Activated T-helper 1 cell treated with anti-CD3 and anti-CD28 coated beads, Interleukin-12 subunit alpha, Interleukin-12 subunit beta, Interleukin-2, Interleukin-4 antibody, amounts not matched to agents 30 ng/mL and 10 ng/mL and 1 ng/mL, durations not matched to agents 14 hours and 24 hours and 36 hours (primary cell): ENCODE measurements at regions not wholly inside any gene's neighbourhood (a gene's known extent, or its start where the extent isn't known, plus 50 kb on each side); places are given as distances from the start of the nearest gene placed in this dataset.
"Not testable (repeated sequence)": the region's sequence is repeated elsewhere in the genome, so short reads cannot be mapped to it uniquely, and the experiment has no call there.

Source experiments
- DNase-seq: peaks from one replicate; pipeline ENCODE4 v3.0.0; 2021; ENCODE audit warnings: low spot score
- H3K27ac Mint-ChIP-seq: one replicate; pipeline ENCODE4 v1.8.0; 2021; ENCODE audit warnings: mild to moderate bottlenecking, mixed read lengths
- H3K27me3 Mint-ChIP-seq: one replicate; pipeline ENCODE4 v1.8.0; 2022; ENCODE audit warnings: mild to moderate bottlenecking, moderate library complexity, mixed read lengths; ENCODE audit not compliant: insufficient read depth
- H3K36me3 Mint-ChIP-seq: one replicate; pipeline ENCODE4 v1.8.0; 2021; ENCODE audit warnings: low read depth, mixed read lengths
- H3K4me1 Mint-ChIP-seq: one replicate; pipeline ENCODE4 v1.8.0; 2021; ENCODE audit warnings: low read depth, mixed read lengths
- H3K4me3 Mint-ChIP-seq: one replicate; pipeline ENCODE4 v1.8.0; 2021; ENCODE audit warnings: mild to moderate bottlenecking, moderate library complexity, mixed read lengths
- H3K9me3 Mint-ChIP-seq: one replicate; pipeline ENCODE4 v1.8.0; 2021; ENCODE audit warnings: mixed read lengths
- intact Hi-C: fragments of 100-400 bp; cut with micrococcal nuclease; formaldehyde crosslinking; loops from one replicate; pipeline ENCODE4 v1.15.1; 2024

DNA sequence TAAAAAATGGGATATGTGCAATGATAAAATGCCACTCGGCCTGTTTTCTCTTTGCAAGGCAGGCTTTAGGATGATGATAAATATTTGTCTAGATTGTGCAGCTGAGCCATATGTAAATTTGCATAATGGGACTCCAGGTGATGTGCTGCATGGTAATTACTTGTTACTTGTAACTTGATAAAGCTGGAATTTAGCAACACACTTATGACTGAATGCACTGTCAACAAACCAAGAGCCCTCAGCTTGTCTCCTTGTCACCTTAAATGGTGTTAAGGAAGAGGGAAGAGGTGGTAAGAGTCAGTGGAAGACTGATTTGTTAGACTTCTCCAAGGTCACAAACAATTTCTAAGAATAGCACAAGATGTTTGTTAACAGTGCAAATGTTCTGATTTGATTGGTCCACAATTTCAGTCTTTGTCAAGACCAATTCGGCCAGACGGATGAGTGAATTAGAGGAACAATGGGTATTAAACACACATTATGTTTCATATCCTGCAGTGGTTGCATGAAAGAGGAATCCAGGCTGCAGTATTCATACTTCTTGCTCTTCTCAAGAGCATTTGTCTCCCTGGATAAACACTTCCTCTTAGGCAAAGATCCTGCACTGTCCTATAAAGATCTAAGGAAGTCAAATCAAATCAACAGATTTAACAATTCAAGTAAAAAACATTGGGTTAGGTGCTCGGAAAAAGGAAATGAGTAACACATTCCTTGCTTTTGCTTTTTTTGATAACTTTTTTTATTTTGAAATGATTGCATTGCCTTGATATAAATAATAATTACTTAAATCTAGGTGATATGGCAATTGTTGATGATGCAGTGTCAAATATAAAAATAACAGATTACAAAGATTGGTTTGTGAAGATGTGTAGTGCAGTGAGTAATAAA is 448.3 kb upstream of the DDI1 start:
- no peak overlapping the region for H3K4me3 Mint-ChIP-seq
- intact Hi-C loops, result no loop called here
- no peaks in the 10 kb centered on the region for H3K4me1 Mint-ChIP-seq
- no peaks in the 10 kb centered on the region for H3K36me3 Mint-ChIP-seq
- H3K27ac Mint-ChIP-seq, result no peak overlapping the region
- no peak for DNase-seq
- no peaks in the 10 kb centered on the region for H3K9me3 Mint-ChIP-seq
- no peaks in the 10 kb centered on the region for H3K27me3 Mint-ChIP-seq

DNA sequence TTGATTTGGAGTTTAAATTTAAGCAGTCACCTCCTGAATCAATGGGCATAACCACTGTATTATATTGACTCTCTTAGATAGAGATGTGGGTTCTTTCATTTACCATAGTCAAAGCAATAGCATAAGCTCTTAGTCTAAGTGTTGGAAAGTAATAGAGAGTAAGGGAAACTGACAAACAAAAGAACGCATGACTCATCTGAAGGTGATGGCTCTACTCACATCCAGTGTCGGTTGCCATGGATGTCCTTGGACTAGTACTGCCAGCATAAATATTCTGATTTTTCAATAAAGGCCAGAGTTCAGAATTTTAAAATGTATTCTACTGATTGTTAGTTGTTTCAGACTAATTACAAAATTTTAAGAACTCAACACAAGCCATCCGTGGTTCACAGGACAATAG is 444.9 kb upstream of the DDI1 start:
- Mint-ChIP-seq H3K27me3 (peaks cover 2% of the 10 kb centered on the region), H3K4me3 (no peak overlapping the region), H3K36me3 (no peaks in the 10 kb centered on the region), H3K4me1 (no peaks in the 10 kb centered on the region), H3K27ac (no peak overlapping the region), H3K9me3 (no peaks in the 10 kb centered on the region)
- no peak for DNase-seq
- intact Hi-C loops, result no loop called here

DNA sequence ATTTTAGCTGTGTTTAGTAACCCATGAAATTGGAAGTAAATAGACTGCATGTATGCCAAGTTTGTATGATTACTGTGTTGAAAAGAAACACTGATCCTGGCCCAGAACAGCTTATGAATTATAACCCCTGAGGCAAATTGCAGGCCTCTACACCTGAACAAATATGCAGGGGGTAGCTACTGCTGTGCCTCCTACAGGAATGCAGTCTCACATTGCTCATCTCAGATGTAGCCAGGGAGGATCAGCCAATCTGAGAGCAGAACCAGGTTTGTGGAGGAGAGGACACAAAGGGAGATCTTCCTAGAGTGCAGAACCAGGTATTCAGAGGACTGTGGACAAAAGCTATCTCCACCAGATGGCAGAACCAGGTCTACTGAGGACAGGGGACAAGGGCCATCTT is 442.2 kb upstream of the DDI1 start:
- Mint-ChIP-seq H3K27ac (no peak overlapping the region), H3K4me1 (no peaks in the 10 kb centered on the region), H3K4me3 (no peak overlapping the region), H3K27me3 (peaks cover 2% of the 10 kb centered on the region), H3K9me3 (no peaks in the 10 kb centered on the region), H3K36me3 (no peaks in the 10 kb centered on the region)
- DNase-seq, result no peak
- intact Hi-C loops, result no loop called here

DNA sequence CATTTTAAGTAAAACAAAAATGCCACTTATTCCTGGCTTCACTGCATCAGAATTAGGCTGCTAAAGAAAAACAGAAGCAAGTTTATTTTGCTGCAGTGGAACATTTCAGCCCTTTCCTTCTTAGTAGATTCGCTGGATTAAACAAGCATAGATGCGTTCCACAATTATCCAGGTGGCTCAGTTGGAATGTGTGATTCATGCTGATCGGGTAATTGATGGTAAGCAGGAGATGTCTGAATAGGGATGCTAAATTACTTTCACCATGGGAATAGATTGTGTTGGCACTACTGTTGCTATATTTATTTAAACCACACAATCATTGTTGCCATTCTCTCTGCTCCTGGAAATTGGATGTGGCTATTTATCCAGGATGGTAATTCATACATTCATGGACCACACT is 440.1 kb upstream of the DDI1 start:
- DNase-seq, result no peak
- H3K4me1 Mint-ChIP-seq, result no peaks in the 10 kb centered on the region
- H3K27ac Mint-ChIP-seq, result no peak overlapping the region
- H3K4me3 Mint-ChIP-seq, result no peak overlapping the region
- H3K27me3 Mint-ChIP-seq, result peaks cover 6% of the 10 kb centered on the region
- intact Hi-C loops, result no loop called here
- H3K9me3 Mint-ChIP-seq, result no peaks in the 10 kb centered on the region
- no peaks in the 10 kb centered on the region for H3K36me3 Mint-ChIP-seq

DNA sequence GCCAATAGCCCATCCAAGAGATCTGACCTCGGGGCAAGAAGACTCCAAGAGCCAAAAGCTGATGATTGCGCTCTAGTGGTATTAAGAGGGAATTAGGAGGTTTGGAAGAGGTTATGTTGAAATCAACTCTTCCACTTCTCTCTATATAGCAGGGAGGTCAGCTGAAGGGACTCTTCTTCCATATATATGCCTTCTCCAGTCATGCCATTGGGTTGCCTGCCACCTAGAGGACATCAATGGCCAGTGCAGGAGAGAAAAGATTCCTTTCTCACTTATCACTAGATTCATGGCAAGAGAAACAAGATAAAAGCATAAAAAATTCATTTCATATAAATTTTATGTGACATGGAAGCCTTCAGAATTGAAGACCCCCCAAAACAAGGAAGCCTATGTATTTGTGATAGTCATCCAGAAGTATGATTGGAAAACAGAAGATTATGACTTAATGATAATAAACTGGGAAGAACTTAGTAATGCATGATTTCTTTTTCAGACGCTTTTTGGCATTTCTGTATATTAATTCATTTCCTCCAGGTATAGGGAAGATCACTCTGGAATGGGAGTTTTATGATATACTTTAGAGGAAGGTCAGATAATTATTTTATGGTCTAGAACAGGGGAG is 435.1 kb upstream of the DDI1 start:
- Mint-ChIP-seq H3K36me3 (no peaks in the 10 kb centered on the region), H3K27me3 (peaks cover 7% of the 10 kb centered on the region), H3K4me3 (no peak overlapping the region), H3K27ac (no peak overlapping the region), H3K4me1 (no peaks in the 10 kb centered on the region), H3K9me3 (no peaks in the 10 kb centered on the region)
- DNase-seq, result peak; percentile 1
- intact Hi-C loops, result loop anchor here (5.0 kb wide), 2 partner anchors 344 to 564 kb away; no protein-coding TSS in a partner anchor

DNA sequence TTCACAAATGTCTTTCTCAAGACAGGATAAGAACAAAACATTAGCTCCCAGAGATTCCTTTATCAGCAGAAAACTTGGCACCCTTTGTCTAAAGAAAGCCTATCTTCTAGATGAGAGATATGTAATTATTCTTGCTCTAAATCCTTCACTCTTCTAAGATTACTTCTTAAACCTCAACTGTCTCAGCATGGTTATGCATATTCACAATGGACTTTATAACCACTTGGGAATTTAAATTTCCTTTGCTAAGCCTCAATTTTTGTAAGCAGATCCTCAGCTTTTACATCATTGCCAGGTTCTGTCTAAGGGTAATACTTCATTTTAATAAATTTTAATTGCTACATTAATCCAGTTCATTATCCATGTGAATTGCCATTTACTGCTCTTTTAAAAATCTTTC is 433.6 kb upstream of the DDI1 start:
- Mint-ChIP-seq H3K9me3 (no peaks in the 10 kb centered on the region), H3K4me1 (no peaks in the 10 kb centered on the region), H3K36me3 (no peaks in the 10 kb centered on the region), H3K27me3 (peaks cover 7% of the 10 kb centered on the region), H3K4me3 (no peak overlapping the region), H3K27ac (no peak overlapping the region)
- DNase-seq, result no peak
- intact Hi-C loops, result loop anchor here (5.0 kb wide), 2 partner anchors 346 to 566 kb away; no protein-coding TSS in a partner anchor

DNA sequence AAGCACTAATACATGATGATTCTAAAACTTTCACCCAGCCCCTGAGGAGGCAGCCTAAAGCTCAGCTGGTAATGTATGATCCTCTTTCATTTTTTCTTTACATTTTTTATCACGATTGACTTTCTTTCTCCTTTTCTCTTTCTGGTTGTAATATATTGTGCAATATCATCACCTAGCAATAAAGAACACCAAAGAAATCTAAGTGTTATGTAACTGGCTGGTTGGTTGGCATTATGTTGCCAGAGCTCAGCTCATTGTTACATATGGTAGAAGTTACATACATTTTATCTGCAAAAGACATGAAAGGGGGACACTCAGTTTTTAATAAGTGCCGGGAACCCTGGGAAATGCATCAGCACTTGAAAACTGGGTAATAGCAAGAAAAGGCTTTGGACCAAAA is 432.1 kb upstream of the DDI1 start:
- no peaks in the 10 kb centered on the region for H3K4me1 Mint-ChIP-seq
- H3K9me3 Mint-ChIP-seq, result no peaks in the 10 kb centered on the region
- H3K36me3 Mint-ChIP-seq, result no peaks in the 10 kb centered on the region
- DNase-seq, result no peak
- no peak overlapping the region for H3K4me3 Mint-ChIP-seq
- no peak overlapping the region for H3K27ac Mint-ChIP-seq
- intact Hi-C loops, result loop anchor here (5.0 kb wide), 2 partner anchors 347 to 567 kb away; no protein-coding TSS in a partner anchor
- peaks cover 7% of the 10 kb centered on the region for H3K27me3 Mint-ChIP-seq

DNA sequence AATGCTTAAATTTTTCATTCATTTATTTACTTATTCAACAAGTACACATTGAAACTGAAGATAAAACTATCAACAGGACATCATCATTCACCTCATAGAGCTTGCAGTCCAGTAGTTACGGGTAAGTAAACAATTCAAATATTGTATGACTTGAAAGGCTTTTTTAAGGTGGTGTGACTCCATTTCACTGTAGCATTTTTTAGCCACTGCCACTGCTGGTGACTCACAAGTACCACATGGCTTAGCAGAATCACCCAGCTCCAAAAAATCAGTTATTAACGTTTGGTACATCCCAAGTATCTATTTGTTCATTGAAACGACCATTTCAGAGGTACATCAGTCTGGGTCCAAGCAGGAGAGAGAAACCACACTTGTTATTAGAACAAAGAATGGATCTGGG is 427.9 kb upstream of the DDI1 start:
- intact Hi-C loops, result no loop called here
- DNase-seq, result no peak
- H3K27me3 Mint-ChIP-seq, result peaks cover 1% of the 10 kb centered on the region

DNA sequence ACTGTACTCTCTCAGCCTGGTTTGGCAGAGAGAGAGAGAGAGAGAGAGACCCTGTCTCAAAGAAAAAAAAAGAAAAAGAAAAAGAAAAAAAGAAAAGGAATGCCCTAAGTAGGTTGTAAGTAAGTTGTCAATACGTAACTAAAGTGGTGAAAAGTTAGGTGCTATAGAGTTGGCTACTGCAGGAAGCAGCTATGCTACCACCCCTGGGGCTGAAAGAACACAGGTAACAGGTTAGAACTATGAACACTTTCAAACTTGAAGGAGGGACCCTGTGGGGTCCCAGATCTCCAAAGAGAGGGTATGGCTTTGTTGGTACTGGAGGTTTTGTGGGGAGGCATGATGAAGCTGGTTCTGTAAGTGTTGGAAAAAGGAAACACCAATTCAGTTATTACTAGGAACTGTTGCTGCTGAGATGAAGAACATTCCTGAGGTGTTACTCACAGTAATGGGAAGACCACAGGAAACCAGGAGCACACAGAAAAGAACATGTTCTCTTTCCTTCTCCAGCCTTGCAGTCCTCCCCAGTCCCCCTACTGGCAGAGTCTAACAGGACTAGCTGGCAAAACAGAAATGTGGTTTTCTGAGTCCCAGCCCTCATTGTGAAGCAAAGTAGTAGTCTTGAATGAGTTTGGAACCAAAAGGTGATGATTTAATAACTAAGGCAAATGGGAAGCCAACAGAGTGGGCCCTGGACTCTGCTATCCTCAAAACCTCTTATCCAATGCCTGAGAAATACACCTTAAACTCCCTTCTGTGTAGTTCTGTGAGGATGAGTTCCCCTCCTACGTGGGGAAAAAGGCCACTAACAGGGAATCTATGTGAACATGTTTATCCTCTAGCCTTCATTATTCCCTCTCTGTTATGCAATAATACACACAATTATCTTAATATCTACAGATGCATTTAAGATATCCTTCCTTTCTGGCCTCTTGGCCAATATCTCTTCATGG is 427.0 kb upstream of the DDI1 start:
- H3K4me1 Mint-ChIP-seq, result no peaks in the 10 kb centered on the region
- no peaks in the 10 kb centered on the region for H3K27me3 Mint-ChIP-seq
- DNase-seq, result no peak
- intact Hi-C loops, result no loop called here
- H3K27ac Mint-ChIP-seq, result no peak overlapping the region
- no peak overlapping the region for H3K4me3 Mint-ChIP-seq
- no peaks in the 10 kb centered on the region for H3K36me3 Mint-ChIP-seq
- peaks cover 3% of the 10 kb centered on the region for H3K9me3 Mint-ChIP-seq

More for the DNA sequence above, 427.9 kb upstream of the DDI1 start:
- H3K4me1 Mint-ChIP-seq, result no peaks in the 10 kb centered on the region
- peaks cover 3% of the 10 kb centered on the region for H3K9me3 Mint-ChIP-seq
- no peak overlapping the region for H3K27ac Mint-ChIP-seq
- no peaks in the 10 kb centered on the region for H3K36me3 Mint-ChIP-seq
- no peak overlapping the region for H3K4me3 Mint-ChIP-seq

DNA sequence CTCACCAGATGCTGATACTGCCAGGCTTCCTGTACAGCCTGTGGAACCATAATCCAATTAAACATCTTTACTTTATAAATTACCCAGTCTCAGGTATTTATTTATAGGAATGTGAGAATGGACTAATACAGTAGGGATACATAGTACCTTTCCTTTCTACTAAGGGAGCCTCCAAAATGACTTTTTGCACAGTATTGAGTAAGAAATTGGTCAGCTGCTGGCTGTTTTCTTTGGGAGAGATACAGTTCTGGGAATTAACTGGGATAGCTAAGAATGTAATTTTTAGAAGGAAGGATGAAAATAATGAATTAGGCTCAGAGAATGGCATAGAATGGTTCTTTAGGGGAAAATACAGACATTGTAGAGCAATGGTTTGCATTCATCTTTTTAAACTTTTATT is 426.0 kb upstream of the DDI1 start:
- H3K9me3 Mint-ChIP-seq, result peaks cover 3% of the 10 kb centered on the region
- no peak for DNase-seq
- no peaks in the 10 kb centered on the region for H3K27me3 Mint-ChIP-seq
- no peaks in the 10 kb centered on the region for H3K4me1 Mint-ChIP-seq
- intact Hi-C loops, result no loop called here
- no peak overlapping the region for H3K27ac Mint-ChIP-seq
- no peak overlapping the region for H3K4me3 Mint-ChIP-seq
- H3K36me3 Mint-ChIP-seq, result no peaks in the 10 kb centered on the region

DNA sequence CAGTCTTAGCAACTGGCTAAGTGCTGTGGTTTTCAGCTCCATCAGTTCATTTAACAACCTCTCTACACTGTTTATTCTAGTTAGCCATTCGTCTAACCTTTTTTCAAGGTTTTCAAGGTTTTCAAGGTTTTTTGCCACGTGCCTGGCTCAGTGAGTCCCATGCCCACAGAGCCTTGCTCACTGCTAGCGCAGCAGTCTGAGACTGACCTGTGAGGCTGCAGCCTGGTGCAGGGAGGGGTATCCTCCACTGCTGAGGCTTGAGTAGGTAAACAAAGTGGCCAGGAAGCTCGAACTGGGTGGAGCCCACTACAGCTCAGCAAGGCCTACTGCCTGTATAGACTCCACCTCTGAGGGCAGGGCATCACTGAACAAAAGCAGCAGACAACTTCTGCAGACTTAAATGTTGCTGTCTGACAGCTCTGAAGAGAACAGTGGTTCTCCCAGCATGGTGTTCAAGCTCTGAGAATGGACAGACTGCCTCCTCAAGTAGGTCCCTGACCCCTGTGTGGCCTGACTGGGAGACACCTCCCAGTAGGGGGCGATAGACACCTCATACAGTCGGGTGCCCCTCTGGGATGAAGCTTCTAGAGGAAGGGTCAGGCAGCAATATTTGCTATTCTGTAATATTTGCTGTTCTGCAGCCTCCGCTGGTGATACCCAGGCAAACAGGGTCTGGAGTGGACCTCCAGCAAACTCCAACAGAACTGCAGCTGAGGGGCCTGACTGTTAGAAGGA is 424.7 kb upstream of the DDI1 start:
- H3K27me3 Mint-ChIP-seq, intact Hi-C loops, H3K27ac Mint-ChIP-seq, DNase-seq, H3K4me1 Mint-ChIP-seq, H3K36me3 Mint-ChIP-seq, H3K9me3 Mint-ChIP-seq, H3K4me3 Mint-ChIP-seq: not testable (repeated sequence)

DNA sequence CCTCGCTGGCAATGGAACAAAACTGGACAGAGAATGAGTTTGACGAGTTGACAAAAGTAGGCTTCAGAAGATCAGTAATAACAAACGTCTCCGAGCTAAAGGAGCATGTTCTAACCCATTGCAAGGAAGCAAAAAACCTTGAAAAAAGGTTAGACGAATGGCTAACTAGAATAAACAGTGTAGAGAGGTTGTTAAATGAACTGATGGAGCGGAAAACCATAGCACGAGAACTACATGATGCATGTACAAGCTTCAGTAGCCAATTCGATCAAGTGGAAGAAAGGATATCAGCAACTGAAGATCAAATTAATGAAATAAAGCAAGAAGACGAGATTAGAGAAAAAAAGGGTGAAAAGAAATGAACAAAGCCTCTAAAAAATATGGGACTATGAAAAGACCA is 424.0 kb upstream of the DDI1 start:
- H3K27ac Mint-ChIP-seq, H3K4me3 Mint-ChIP-seq, DNase-seq, H3K4me1 Mint-ChIP-seq, H3K27me3 Mint-ChIP-seq, H3K36me3 Mint-ChIP-seq, intact Hi-C loops, H3K9me3 Mint-ChIP-seq: not testable (repeated sequence)
